NCI-H82 treated with DMSO at 0.1 percent for 48 hours (cell line): ENCODE measurements at regions not wholly inside any gene's neighbourhood (a gene's known extent, or its start where the extent isn't known, plus 50 kb on each side); places are given as distances from the start of the nearest gene placed in this dataset.

ENCODE experiments used
- DNase-seq: peaks from one replicate; lab custom pipeline; 2025; ENCODE audit not compliant: unreplicated experiment; lab: John Stamatoyannopoulos, UW

DNA sequence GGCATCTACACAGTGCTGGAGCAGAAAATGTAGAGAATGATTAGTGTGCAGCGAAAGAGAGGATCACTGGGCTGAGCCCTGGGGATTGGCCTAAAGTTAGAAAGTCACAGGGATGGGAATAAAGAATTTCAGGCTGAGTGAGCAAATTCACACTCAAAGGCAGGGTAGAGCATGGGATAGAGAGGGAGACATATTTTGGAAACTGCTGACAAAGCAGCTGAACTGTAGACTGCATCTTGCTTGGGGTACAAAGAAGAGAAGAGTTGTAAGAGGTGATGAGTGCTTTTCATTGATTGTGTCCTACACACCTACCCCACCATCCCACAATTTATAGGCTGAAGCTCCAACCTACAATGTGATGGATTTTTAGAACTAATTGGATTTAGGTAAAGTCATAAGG, 677.8 kb downstream of the TAF11L14 start:
- no peak for DNase-seq

DNA sequence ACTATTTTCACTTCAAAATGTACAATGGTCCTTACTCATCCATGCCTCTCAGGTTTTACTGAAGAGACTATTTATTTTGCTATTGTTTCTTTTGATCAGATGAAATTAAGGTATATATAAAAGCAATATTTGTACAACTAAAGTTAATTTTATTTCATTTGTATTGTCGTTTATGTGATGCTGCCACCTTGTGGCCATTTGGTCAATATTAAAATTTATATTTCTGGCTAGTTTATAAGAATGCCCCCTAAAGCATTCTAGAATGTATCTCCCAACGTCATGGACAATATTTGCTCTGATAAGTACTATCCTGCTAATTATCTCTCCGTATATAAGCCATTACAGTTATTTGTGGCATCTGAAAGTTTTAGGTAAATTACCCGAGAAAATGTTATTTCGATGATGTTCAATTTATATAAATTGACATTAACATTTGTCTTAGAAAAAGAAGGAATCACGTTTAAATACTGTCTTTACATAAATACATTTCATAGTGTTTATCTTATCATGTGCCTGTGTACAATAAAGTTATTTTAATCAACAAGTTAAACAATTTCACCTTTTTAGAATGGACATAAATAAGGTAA, 680.0 kb downstream of the TAF11L14 start:
- DNase-seq = no peak

DNA sequence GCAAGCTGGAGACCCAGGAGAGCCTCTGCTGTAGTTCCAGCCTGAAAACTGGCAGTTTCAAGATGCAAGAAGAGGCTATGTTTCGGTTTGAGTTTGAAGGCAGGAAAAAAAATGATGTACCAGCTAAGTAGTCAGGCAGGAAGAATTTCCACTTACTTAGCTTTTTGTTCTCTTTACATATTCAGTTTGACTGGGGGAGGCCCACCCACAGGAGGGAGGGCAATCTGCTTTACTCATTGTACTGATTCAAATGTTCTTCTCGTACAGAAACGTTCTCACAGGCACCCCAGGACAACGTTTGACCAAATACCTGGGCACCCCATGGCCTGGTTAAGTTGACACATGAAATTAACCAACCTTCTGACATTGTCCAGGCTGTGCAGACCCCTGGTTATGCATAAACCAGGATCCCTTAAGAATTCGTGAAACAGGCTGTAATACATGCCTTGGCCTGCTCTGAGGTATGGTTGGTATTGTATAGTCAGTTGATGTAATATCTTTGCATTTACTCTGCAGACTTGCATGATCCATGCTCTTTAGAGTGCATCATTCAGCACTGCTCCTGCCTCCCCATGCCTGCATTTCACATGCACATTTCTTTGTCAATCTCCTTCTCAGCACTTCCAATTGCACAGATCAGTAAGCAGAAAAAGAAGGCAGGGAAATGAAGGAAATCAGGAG, 687.1 kb downstream of the TAF11L14 start:
- no peak for DNase-seq

- no peak for DNase-seq
Measured at GRCh38 chr5:18323891-18324290, 689.6 kb downstream of the TAF11L14 start.

DNA sequence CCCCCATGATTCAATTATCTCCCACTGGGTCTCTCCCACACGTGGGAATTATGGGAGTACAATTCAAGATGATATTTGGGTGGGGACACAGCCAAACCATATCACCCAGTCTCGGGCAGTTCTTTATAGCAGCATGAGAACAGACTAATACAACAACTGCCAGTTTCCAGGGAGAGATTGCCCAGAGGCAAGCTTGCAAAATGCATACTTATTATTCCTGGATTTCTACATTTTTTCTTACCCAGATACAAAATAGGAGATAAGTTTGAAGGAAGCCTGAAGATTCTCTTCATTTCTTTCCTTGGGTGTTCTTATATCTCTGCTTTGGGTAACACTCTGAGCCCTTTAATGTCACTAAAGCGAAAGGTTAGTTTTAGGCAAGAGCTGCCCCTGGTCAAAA, 691.2 kb downstream of the TAF11L14 start:
- DNase-seq = no peak

GRCh38 chr5:18329328-18329727, 695.1 kb downstream of the TAF11L14 start:
- no peak for DNase-seq

GRCh38 chr5:18333841-18334240, 699.6 kb downstream of the TAF11L14 start:
- no peak for DNase-seq

GRCh38 chr5:18334949-18335348, 700.7 kb downstream of the TAF11L14 start:
- no peak for DNase-seq

DNA sequence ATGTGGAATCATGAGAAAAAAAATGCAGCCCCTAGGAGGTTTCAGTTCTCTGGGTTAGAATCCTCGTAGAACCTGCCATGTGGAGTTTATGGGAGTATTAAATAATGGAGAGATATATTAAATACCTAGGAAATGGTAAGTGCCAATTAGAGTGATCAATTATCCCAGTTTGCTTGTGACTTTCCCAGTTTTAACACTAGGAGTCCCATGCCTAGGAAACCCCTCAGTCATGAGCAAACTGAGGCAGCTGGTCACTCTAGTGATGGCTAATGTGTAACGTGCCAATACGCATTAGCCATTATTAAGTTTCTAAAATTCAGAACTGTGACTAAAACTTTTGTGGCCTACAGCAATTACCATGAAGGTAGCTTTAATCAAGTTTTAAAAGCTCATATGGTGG, 720.6 kb downstream of the TAF11L14 start:
- DNase-seq = no peak

GRCh38 chr5:18357486-18357885, 723.2 kb downstream of the TAF11L14 start:
- DNase-seq = no peak

- no peak for DNase-seq
Measured at GRCh38 chr5:18366234-18366633, 732.0 kb downstream of the TAF11L14 start.

DNA sequence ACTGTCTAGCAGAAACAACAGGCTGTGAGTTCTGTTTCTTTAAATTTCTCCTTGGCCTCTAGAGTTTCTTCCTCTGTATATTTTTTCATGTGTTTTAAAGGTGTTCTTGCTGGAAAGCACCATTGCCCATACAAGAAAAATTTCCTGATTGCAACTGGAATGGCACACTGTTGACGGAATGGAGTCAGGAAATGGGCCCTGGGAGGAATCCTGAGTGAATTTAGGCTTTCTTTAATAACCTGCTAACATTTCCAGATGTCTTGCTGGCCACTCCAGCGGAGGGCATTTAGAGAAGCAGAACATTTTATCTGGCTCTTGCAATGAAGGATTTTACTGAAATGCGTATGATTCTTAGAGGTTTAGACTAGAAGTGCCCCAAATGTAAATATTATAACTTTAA, 736.3 kb downstream of the TAF11L14 start:
- no peak for DNase-seq

DNA sequence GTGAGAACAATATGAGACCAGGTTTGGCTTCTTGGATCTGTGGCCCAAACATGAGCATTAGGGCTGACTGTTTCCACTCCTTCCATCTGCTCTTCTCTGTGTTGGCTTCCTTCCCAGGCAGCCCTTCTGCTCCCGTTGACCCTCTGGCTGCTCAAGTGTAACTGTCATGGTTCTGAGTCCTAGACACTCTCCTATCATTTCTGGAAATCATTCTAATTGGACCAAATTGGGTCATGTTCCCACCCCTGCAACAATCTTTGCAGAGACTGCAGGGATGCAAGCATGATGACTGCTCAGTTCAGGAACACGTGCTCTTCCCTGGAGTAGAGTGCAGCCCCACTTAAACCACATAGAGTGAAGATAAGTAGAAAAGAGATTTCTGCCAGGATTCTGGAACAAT, 741.4 kb downstream of the TAF11L14 start:
- peak; percentile 0 for DNase-seq

- no peak for DNase-seq
Measured at GRCh38 chr5:18378066-18378465, 743.8 kb downstream of the TAF11L14 start.

- no peak for DNase-seq
Measured at GRCh38 chr5:18379189-18379588, 744.9 kb downstream of the TAF11L14 start.

DNA sequence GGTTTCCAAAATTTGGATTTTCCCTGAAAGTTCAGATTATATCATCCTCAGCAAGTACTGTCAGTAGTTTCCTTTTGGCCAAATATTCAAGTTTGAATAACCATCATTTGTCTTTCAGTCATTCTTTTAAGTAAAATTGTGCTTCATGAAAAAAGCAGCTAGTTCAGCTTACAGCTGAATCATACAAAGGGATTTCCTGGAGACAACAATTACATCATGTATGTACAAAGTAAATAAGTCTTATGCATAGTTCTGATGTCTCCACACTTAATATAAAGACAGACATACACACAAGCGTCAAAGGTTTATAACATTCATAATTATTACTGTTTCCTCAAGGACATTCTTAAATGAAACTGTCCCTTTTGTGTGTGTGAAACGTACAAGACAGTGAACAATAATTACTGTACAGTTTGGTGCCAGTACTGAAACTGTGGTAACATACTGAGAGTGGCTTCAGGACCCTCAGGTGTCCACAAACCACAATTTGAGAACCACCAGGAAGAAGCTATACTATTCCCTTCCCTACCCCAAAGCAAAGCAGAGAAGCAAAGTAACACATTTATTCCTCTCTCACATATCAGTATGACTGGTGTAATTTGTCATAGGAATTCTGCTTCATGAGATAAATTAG, 746.6 kb downstream of the TAF11L14 start:
- no peak for DNase-seq

DNA sequence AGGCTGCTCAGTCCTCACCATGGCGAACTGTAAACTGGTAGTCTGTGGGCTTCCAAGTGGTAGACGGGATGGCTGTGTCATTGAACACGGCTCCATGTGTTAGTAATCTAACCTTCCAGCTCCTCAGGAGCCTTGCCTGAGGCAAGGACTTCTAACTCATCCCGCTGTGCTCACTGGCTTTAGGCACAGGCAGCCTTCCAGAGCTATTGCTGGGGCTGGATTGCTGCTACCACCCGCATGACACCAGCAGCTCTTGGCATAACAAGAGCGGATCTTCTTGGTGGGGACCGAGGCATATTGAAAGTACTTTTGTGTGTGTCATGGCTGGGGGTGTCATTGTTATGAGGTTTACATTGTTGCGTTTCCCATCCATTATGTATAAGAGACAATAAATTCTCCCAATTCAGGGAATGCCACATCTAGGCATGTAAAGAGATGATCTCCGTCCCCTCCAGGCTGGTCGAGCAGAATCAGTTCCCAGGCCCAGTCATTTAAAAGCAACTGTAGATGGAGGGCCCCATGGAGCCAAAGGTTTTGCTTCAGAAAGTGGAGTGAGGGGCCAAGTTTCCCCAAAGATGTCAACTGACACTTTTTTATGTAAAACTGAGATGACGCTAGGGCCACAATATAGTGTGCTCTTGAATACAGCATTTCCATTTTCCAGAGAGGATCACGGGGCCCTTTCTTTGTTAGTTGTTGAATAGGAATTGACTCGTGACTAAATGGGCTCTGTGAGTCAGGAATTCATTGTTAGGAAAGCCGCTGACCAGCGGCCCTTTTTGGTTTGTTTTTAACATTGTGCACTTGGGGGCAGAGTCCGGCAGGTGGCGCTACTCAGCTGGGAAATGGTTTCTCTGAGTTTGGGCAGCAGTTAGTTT, 759.5 kb downstream of the TAF11L14 start:
- DNase-seq = peak; percentile 49

DNA sequence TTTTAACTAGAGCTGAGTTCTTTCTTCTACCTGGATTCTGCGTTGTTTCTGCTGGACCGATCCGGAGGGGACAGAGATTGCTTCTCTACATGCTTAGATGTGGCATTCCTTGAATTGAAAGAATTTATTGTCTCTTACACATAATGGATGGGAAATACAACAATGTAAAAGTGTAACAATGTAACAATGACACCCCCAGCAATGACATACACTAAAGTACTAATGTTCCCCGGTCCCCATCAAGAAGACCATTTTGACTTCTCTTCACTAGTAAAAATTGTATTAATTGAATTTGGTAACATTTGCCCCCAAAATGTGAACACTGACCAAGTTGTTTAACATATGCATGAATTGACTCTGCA, 760.2 kb downstream of the TAF11L14 start:
- DNase-seq = no peak

DNA sequence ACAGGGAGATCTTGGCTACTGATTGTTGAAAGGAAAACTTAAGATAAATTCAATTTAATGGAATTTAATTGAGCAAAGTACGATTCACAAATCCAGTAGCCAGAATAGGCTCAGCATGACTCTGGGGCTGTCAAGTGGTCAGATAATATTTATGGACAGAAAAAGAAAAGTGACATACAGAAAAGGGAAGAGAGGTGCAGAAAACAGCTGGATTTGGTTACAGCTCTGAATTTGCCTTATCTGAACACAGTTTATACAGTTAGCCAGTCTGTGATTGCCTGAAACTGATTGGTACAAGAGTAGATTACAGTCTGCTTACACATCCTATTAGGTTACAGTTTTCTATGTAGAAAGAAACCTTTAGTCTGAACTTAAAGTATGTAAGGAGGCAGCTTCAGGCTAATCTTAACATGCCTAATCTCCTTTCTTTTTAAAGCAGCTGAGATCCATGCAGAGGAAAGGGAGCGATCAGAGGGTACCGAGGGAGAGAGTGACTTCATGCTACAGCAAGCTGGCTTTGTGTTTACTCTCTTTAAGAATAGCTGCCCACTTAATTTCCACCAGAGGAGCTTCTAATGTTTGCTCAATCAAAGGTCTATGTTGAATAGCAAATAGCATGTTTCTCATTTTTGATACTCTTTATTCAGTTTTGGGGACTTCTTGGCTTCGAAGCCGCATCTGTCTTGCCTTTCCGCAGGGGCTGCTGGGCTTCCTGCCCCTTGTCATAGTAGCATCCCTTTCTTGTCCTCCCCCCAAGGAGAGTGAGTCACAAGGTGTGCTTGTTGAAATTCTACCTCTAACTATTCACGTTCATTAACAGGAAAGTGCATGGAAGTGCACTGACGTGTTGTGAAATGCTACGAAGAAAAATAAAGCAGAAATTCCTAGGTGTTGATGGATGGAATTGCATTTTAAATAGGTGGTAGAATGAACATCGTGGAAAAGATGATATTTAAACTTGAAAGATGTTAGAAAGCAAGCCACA, 761.2 kb downstream of the TAF11L14 start:
- DNase-seq = no peak

DNA sequence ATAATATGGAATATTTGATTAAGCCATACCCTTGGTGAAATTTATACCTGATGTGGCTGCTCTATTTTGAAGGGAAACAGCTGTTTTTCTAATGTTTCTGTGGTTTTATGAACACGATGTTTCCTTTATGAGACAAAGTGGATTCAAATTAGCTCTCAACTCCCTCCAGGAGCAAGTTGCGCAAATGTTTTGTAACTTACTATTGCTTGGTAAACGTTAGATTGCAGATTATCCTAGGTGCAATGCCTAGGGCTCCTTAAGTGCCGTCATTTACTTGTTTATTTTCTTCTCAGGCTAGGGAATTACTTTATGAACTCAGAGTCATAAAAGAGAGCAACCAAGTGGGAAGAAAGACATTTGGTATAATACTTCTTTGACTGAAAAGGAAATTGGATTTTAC, 763.1 kb downstream of the TAF11L14 start:
- no peak for DNase-seq

- DNase-seq = no peak
Measured at GRCh38 chr5:18397891-18398290, 763.6 kb downstream of the TAF11L14 start.
